GM23338 (cell line): ENCODE measurements at regions not wholly inside any gene's neighbourhood (a gene's known extent, or its start where the extent isn't known, plus 50 kb on each side); places are given as distances from the start of the nearest gene placed in this dataset.

Experiments
- ATAC-seq: fragments of 200-7000 bp; cut with Tn5 transposase; 3 replicates; pipeline ENCODE4 v1.9.1; 2020
- DNase-seq: peaks from one replicate; pipeline ENCODE4 v3.0.0-alpha.2; 2015; ENCODE audit warnings: low spot score
- H2AFZ ChIP-seq: fragments of 200-600 bp; sonication (generic); 2 replicates; pipeline ENCODE4 v1.8.0; 2016; ENCODE audit warnings: antibody characterized with exemption, mild to moderate bottlenecking, moderate library complexity
- H3F3A ChIP-seq: fragments of 200-600 bp; sonication (generic); replicated peaks from 2 replicates; pipeline ENCODE4 v1.8.0; 2017; ENCODE audit warnings: antibody characterized with exemption, mixed run types, low read depth
- H3K27ac ChIP-seq: fragments of 200-600 bp; sonication (generic); 2 replicates; pipeline ENCODE4 v1.6.1; 2016; ENCODE audit warnings: low read depth
- H3K27me3 ChIP-seq: fragments of 200-600 bp; sonication (generic); 2 replicates; pipeline ENCODE4 v1.8.0; 2016; ENCODE audit warnings: mild to moderate bottlenecking, mixed run types, moderate library complexity; ENCODE audit not compliant: insufficient read depth
- H3K36me3 ChIP-seq: fragments of 200-600 bp; sonication (generic); 2 replicates; pipeline ENCODE4 v1.8.0; 2016; ENCODE audit warnings: mild to moderate bottlenecking; ENCODE audit not compliant: insufficient read depth
- H3K4me1 ChIP-seq: fragments of 200-600 bp; sonication (generic); 2 replicates; pipeline ENCODE4 v1.8.0; 2016; ENCODE audit warnings: mild to moderate bottlenecking, moderate library complexity; ENCODE audit not compliant: insufficient read depth
- H3K4me2 ChIP-seq: fragments of 200-600 bp; sonication (generic); 2 replicates; pipeline ENCODE4 v1.7.1; 2017; ENCODE audit warnings: mixed run types
- H3K4me3 ChIP-seq: fragments of 200-600 bp; sonication (generic); 2 replicates; pipeline ENCODE4 v1.6.1; 2016; ENCODE audit warnings: mixed run types
- H3K79me2 ChIP-seq: fragments of 200-600 bp; sonication (generic); replicated peaks from 2 replicates; pipeline ENCODE4 v1.8.0; 2017; ENCODE audit warnings: mild to moderate bottlenecking; ENCODE audit not compliant: insufficient read depth
- H3K9me2 ChIP-seq: fragments of 200-600 bp; sonication (generic); 2 replicates; pipeline ENCODE4 v1.8.0; 2017; ENCODE audit not compliant: insufficient read depth
- H4K20me1 ChIP-seq: fragments of 200-600 bp; sonication (generic); replicated peaks from 2 replicates; pipeline ENCODE4 v1.8.0; 2017; ENCODE audit warnings: mild to moderate bottlenecking; ENCODE audit not compliant: insufficient read depth
- H3K27ac Mint-ChIP-seq: 2 replicates; pipeline ENCODE4 v1.8.0; 2020; ENCODE audit warnings: inconsistent platforms, mild to moderate bottlenecking, moderate library complexity, mixed read lengths
- H3K27me3 Mint-ChIP-seq: 3 replicates; pipeline ENCODE4 v1.8.0; 2022; ENCODE audit warnings: low read depth, mild to moderate bottlenecking, moderate library complexity, mixed read lengths, inconsistent platforms; ENCODE audit not compliant: insufficient read depth, poor library complexity
- H3K36me3 Mint-ChIP-seq: 3 replicates; pipeline ENCODE4 v1.8.0; 2021; ENCODE audit warnings: low read depth, mild to moderate bottlenecking, inconsistent platforms, moderate library complexity, mixed read lengths
- H3K4me1 Mint-ChIP-seq: 3 replicates; pipeline ENCODE4 v1.8.0; 2020; ENCODE audit warnings: mild to moderate bottlenecking, inconsistent platforms, mixed read lengths
- H3K4me3 Mint-ChIP-seq: 3 replicates; pipeline ENCODE4 v1.8.0; 2021; ENCODE audit warnings: moderate library complexity, mild to moderate bottlenecking, inconsistent platforms, mixed read lengths
- H3K9me3 Mint-ChIP-seq: 3 replicates; pipeline ENCODE4 v1.8.0; 2020; ENCODE audit warnings: moderate library complexity, mild to moderate bottlenecking, inconsistent platforms, mixed read lengths
- CREB1 ChIP-seq: fragments of 250-450 bp; sonication (Bioruptor Pico); IDR thresholded peaks from 2 replicates; pipeline ENCODE4 v1.5.0; 2020; ENCODE audit warnings: low read depth, mild to moderate bottlenecking, moderate library complexity
- CTCF ChIP-seq, 2 experiments: fragments of 200-600 bp in 1 of 2; sonication (generic) in 1 of 2; conservative IDR thresholded peaks; 2 replicates each; pipeline versions ENCODE4 v1.5.1 to v1.6.1; 2016 to 2017; ENCODE audit warnings: antibody characterized with exemption in 2 of 2, low read depth in 2 of 2, mild to moderate bottlenecking in 2 of 2, moderate library complexity in 1 of 2
- ETS1 ChIP-seq: IDR thresholded peaks from 2 replicates; pipeline ENCODE4 v1.6.1; 2016; ENCODE audit warnings: antibody characterized with exemption
- EZH2 ChIP-seq: fragments of 200-600 bp; sonication (generic); IDR thresholded peaks from one replicate; pipeline ENCODE4 v1.8.0; 2017; ENCODE audit warnings: antibody characterized with exemption, mild to moderate bottlenecking, low read depth; ENCODE audit not compliant: unreplicated experiment
- EZH2phosphoT487 ChIP-seq: fragments of 200-600 bp; sonication (generic); IDR thresholded peaks from one replicate; pipeline ENCODE4 v1.8.1; 2018; ENCODE audit warnings: antibody characterized with exemption; ENCODE audit not compliant: unreplicated experiment
- JUNB ChIP-seq: IDR thresholded peaks from one replicate; pipeline ENCODE4 v1.6.1; 2016; ENCODE audit warnings: antibody characterized with exemption; ENCODE audit not compliant: unreplicated experiment
- NANOG ChIP-seq: IDR thresholded peaks from 2 replicates; pipeline ENCODE4 v1.6.1; 2016; ENCODE audit warnings: antibody characterized with exemption, borderline replicate concordance
- POLR2AphosphoS5 ChIP-seq: IDR thresholded peaks from 2 replicates; pipeline ENCODE4 v1.6.1; 2016; ENCODE audit warnings: antibody characterized with exemption, low read depth
- REST ChIP-seq: IDR thresholded peaks from one replicate; pipeline ENCODE4 v1.6.1; 2018; ENCODE audit warnings: antibody characterized with exemption; ENCODE audit not compliant: unreplicated experiment
- STAT1 ChIP-seq: IDR thresholded peaks from one replicate; pipeline ENCODE4 v1.6.1; 2016; ENCODE audit warnings: antibody characterized with exemption; ENCODE audit not compliant: unreplicated experiment
- ZNF114 ChIP-seq: fragments of 250-450 bp; sonication (Bioruptor Pico); IDR thresholded peaks from 2 replicates; pipeline ENCODE4 v1.5.0; 2020; ENCODE audit warnings: mild to moderate bottlenecking, moderate library complexity
- ZNF331 ChIP-seq: fragments of 250-450 bp; sonication (Bioruptor Pico); IDR thresholded peaks from 2 replicates; pipeline ENCODE4 v1.5.0; 2020; ENCODE audit warnings: low read depth, mild to moderate bottlenecking, moderate library complexity
- ZNF462 ChIP-seq: fragments of 250-450 bp; sonication (Bioruptor Pico); IDR thresholded peaks from 2 replicates; pipeline ENCODE4 v1.5.0; 2020; ENCODE audit warnings: mild to moderate bottlenecking, moderate library complexity

- H3F3A ChIP-seq = no peaks in the 10 kb centered on the region
- no peaks in the 10 kb centered on the region for H3K9me3 Mint-ChIP-seq
- H3K36me3 ChIP-seq = no peaks in the 10 kb centered on the region
- DNase-seq = no peak
- no peak overlapping the region for H3K27ac ChIP-seq
- ATAC-seq = no peak
- H3K27ac Mint-ChIP-seq = no peak overlapping the region
- H3K9me2 ChIP-seq = no peaks in the 10 kb centered on the region
- peak overlapping the region; percentile 57; the same call in 1 of the 2 replicates for H2AFZ ChIP-seq
- H4K20me1 ChIP-seq = no peaks in the 10 kb centered on the region
- TF ChIP-seq EZH2 (no peak), JUNB (no peak), ZNF331 (CRISPR knock-in tag) (no peak), REST (no peak), POLR2AphosphoS5 (no peak), ETS1 (no peak), EZH2phosphoT487 (no peak), CREB1 (no peak), STAT1 (no peak), ZNF462 (CRISPR knock-in tag) (no peak), NANOG (no peak), CTCF (conservative IDR thresholded peaks at IDR 0.05; ENCODE audit: low read depth in 2 of 2) (no peak), ZNF114 (CRISPR knock-in tag) (no peak)
- no peak overlapping the region for H3K4me3 Mint-ChIP-seq
- H3K79me2 ChIP-seq = no peaks in the 10 kb centered on the region
- H3K36me3 Mint-ChIP-seq = no peaks in the 10 kb centered on the region
- no peaks in the 10 kb centered on the region for H3K27me3 ChIP-seq
- no peak overlapping the region for H3K4me2 ChIP-seq
- H3K4me1 Mint-ChIP-seq = peaks cover 6% of the 10 kb centered on the region
- H3K27me3 Mint-ChIP-seq = no peaks in the 10 kb centered on the region
- peaks cover 7% of the 10 kb centered on the region for H3K4me1 ChIP-seq
- no peak overlapping the region for H3K4me3 ChIP-seq
Observed at GRCh38 chr13:60933638-60934037, 482.0 kb downstream of the PCDH20 start.
